Calu3 (cell line): ENCODE measurements at regions not wholly inside any gene's neighbourhood (a gene's known extent, or its start where the extent isn't known, plus 50 kb on each side); places are given as distances from the start of the nearest gene placed in this dataset.

ENCODE experiments used
- BruUV-seq: library from RNA; stranded (reverse); fragments of 400-500 nt; replicated peaks from 2 replicates; lab custom pipeline; 2021; lab: Mats Ljungman, UMichigan
- CTCF ChIA-PET: fragments of 300-600 bp; sonication (Branson Sonifier 250); formaldehyde crosslinking; loops from one replicate; lab custom pipeline; 2022; ENCODE audit warnings: antibody characterized with exemption; lab: Charles Lee
- DNase-seq: peaks from one replicate; pipeline ENCODE4 v3.0.0; 2022
- H3K27ac Mint-ChIP-seq: one replicate; pipeline ENCODE4 v1.8.0; 2022; ENCODE audit warnings: mixed read lengths; ENCODE audit not compliant: unreplicated experiment
- H3K27me3 Mint-ChIP-seq: one replicate; pipeline ENCODE4 v1.8.0; 2022; ENCODE audit warnings: mixed read lengths; ENCODE audit not compliant: unreplicated experiment
- H3K36me3 Mint-ChIP-seq: one replicate; pipeline ENCODE4 v1.8.0; 2022; ENCODE audit warnings: mild to moderate bottlenecking, moderate library complexity, mixed read lengths; ENCODE audit not compliant: insufficient read depth, unreplicated experiment
- H3K4me1 Mint-ChIP-seq: one replicate; pipeline ENCODE4 v1.8.0; 2022; ENCODE audit warnings: mild to moderate bottlenecking, low read depth, mixed read lengths; ENCODE audit not compliant: unreplicated experiment
- H3K4me3 Mint-ChIP-seq: one replicate; pipeline ENCODE4 v1.8.0; 2022; ENCODE audit warnings: mild to moderate bottlenecking, low read depth, moderate library complexity, mixed read lengths; ENCODE audit not compliant: unreplicated experiment
- H3K9me3 Mint-ChIP-seq: one replicate; pipeline ENCODE4 v1.8.0; 2022; ENCODE audit warnings: low read depth, mixed read lengths; ENCODE audit not compliant: unreplicated experiment
- CTCF ChIP-seq: fragments of 200-600 bp; IDR thresholded peaks from one replicate; pipeline ENCODE4 v1.8.0; 2022; ENCODE audit warnings: antibody characterized with exemption; ENCODE audit not compliant: unreplicated experiment
- intact Hi-C: fragments of 100-400 bp; cut with micrococcal nuclease; formaldehyde crosslinking; loops from one replicate; pipeline ENCODE4 v1.10.0; 2022; ENCODE audit not compliant: unreplicated experiment

- H3K9me3 Mint-ChIP-seq = peaks cover 3% of the 10 kb centered on the region
- no peak for DNase-seq
- intact Hi-C loops = loop anchor here (5.0 kb wide), 2 partner anchors 720 to 1055 kb away; partner anchors contain the start of gene SUPT3H
- no peak for TF ChIP-seq CTCF
- H3K27me3 Mint-ChIP-seq = peaks cover 75% of the 10 kb centered on the region
- no TSS peak for BruUV-seq
- no peak overlapping the region for H3K4me3 Mint-ChIP-seq
- H3K27ac Mint-ChIP-seq = no peak overlapping the region
- CTCF ChIA-PET = interaction anchor here (0.9 to 1.4 kb wide), 2 partner anchors 18 to 24 kb away, joined by 3 read pairs; no protein-coding TSS in a partner anchor
- peaks cover 17% of the 10 kb centered on the region for H3K4me1 Mint-ChIP-seq
- no peaks in the 10 kb centered on the region for H3K36me3 Mint-ChIP-seq
Observed at GRCh38 chr6:44657206-44657819, 269.8 kb downstream of the CDC5L start.

GRCh38 chr6:44658571-44658970 is 271.1 kb downstream of the CDC5L start:
- no peak overlapping the region for H3K4me3 Mint-ChIP-seq
- CTCF ChIA-PET = interaction anchor here (1.4 kb wide), 1 partner anchor 9 kb away, joined by 4 read pairs; no protein-coding TSS in a partner anchor
- H3K36me3 Mint-ChIP-seq = no peaks in the 10 kb centered on the region
- peaks cover 73% of the 10 kb centered on the region for H3K27me3 Mint-ChIP-seq
- no peak for TF ChIP-seq CTCF
- intact Hi-C loops = loop anchor here (5.0 kb wide), 2 partner anchors 719 to 1054 kb away; partner anchors contain the start of gene SUPT3H
- H3K27ac Mint-ChIP-seq = no peak overlapping the region
- H3K9me3 Mint-ChIP-seq = peaks cover 3% of the 10 kb centered on the region
- no peak for DNase-seq
- peaks cover 17% of the 10 kb centered on the region for H3K4me1 Mint-ChIP-seq
- no TSS peak for BruUV-seq

GRCh38 chr6:44659726-44660125 is 272.2 kb downstream of the CDC5L start:
- TF ChIP-seq CTCF = no peak
- H3K27ac Mint-ChIP-seq = no peak overlapping the region
- no TSS peak for BruUV-seq
- peaks cover 17% of the 10 kb centered on the region for H3K4me1 Mint-ChIP-seq
- peaks cover 69% of the 10 kb centered on the region for H3K27me3 Mint-ChIP-seq
- no peak for DNase-seq
- no peak overlapping the region for H3K4me3 Mint-ChIP-seq
- H3K36me3 Mint-ChIP-seq = no peaks in the 10 kb centered on the region
- CTCF ChIA-PET = interaction anchor here (0.8 to 1.4 kb wide), 2 partner anchors 8 to 184 kb away, joined by 3 to 4 read pairs; no protein-coding TSS in a partner anchor
- H3K9me3 Mint-ChIP-seq = peaks cover 3% of the 10 kb centered on the region
- intact Hi-C loops = loop anchor here (5.0 to 10.0 kb wide), 3 partner anchors 265 to 1053 kb away; partner anchors contain the start of gene SUPT3H

GRCh38 chr6:44660561-44661220 is 273.2 kb downstream of the CDC5L start:
- no peaks in the 10 kb centered on the region for H3K36me3 Mint-ChIP-seq
- CTCF ChIA-PET = interaction anchor here (0.6 to 0.7 kb wide), 4 partner anchors 180 to 1510 kb away, joined by 3 to 6 read pairs (median 4); partner anchors contain the start of gene ENPP5
- H3K27ac Mint-ChIP-seq = no peak overlapping the region
- intact Hi-C loops = loop anchor here (10.0 kb wide), 1 partner anchor 264 kb away; no protein-coding TSS in a partner anchor
- BruUV-seq = no TSS peak
- H3K4me3 Mint-ChIP-seq = no peak overlapping the region
- TF ChIP-seq CTCF = no peak
- H3K27me3 Mint-ChIP-seq = peaks cover 69% of the 10 kb centered on the region
- no peak for DNase-seq
- H3K9me3 Mint-ChIP-seq = peaks cover 3% of the 10 kb centered on the region
- peaks cover 10% of the 10 kb centered on the region for H3K4me1 Mint-ChIP-seq
